NB4 (cell line): ENCODE measurements at regions not wholly inside any gene's neighbourhood (a gene's known extent, or its start where the extent isn't known, plus 50 kb on each side); places are given as distances from the start of the nearest gene placed in this dataset.

Experiments used
- DNase-seq: peaks from one replicate; pipeline ENCODE4 v3.0.0; 2010; ENCODE audit warnings: low read depth
- H3K4me3 ChIP-seq: one replicate; pipeline ENCODE4 v1.5.1; 2011; ENCODE audit warnings: mild to moderate bottlenecking, low read depth, low read length, moderate library complexity
- MYC ChIP-seq: IDR thresholded peaks from 2 replicates; pipeline ENCODE4 v1.6.1; 2011; ENCODE audit warnings: low read depth, low read length
- POLR2A ChIP-seq: IDR thresholded peaks from 2 replicates; pipeline ENCODE4 v1.6.1; 2011; ENCODE audit warnings: mild to moderate bottlenecking; ENCODE audit not compliant: insufficient read length; ENCODE audit errors: extremely low read depth
- TF ChIP-seq, protein P1 (sequence below): IDR thresholded peaks from 2 replicates; pipeline ENCODE4 v1.6.1; 2011; ENCODE audit warnings: low read depth, low read length
- TF ChIP-seq, protein P2 (sequence below): IDR thresholded peaks from one replicate; pipeline ENCODE4 v1.5.1; 2012; ENCODE audit warnings: low read depth, low read length

DNA sequence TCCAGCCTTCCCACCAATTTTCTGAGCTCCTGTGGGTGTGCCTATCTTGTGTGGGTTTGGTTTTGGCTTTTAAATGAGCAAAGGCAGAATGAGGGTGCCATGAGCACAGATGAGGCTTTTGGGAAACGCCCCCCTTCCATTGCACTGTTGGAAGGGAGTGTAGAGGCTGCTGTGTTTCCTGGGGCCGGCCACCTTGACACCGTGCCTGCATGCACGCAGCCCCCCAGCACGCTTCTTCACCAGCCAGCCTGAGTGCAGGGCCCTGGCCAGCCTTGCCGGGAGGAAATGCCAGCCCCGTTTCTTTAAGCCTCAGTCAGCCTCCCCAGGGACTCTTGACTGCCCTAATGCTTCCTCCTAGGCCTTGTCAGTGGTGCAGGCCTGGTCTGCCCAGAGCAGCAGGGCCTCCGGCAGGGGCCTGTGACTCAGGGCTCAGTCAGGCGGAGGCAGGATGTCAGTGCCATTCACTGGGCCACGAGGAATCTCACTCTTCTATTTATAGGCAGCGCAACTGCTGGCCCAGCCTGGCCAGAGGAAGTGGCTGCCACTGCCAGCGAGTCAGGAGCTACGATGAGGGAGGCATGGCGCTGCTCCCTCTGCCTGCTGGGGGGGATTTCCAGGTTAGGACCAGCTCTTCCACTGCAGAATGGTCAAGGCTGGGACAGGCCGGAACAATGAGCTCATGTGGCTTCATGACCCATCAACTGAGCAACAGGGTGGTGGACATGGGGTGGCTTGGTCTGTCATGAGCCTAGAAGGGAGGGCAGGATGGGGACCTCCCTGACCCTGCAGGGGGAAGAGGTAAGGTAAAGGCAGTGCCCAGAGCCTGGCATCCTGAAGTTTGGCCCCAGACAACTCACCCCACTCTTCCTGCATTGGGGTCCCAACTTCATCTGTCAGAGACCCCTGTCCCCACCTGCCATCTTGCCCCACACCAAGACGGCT is 205.2 kb downstream of the RAB11FIP4 start:
- peak overlapping the region; percentile 26 for H3K4me3 ChIP-seq
- DNase-seq, result peak; percentile 100
- TF ChIP-seq MYC (peak; percentile 97), POLR2A (peak; percentile 45)
- TF ChIP-seq, protein P1, sequence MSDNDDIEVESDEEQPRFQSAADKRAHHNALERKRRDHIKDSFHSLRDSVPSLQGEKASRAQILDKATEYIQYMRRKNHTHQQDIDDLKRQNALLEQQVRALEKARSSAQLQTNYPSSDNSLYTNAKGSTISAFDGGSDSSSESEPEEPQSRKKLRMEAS, result peak; percentile 88
- TF ChIP-seq, protein P2, sequence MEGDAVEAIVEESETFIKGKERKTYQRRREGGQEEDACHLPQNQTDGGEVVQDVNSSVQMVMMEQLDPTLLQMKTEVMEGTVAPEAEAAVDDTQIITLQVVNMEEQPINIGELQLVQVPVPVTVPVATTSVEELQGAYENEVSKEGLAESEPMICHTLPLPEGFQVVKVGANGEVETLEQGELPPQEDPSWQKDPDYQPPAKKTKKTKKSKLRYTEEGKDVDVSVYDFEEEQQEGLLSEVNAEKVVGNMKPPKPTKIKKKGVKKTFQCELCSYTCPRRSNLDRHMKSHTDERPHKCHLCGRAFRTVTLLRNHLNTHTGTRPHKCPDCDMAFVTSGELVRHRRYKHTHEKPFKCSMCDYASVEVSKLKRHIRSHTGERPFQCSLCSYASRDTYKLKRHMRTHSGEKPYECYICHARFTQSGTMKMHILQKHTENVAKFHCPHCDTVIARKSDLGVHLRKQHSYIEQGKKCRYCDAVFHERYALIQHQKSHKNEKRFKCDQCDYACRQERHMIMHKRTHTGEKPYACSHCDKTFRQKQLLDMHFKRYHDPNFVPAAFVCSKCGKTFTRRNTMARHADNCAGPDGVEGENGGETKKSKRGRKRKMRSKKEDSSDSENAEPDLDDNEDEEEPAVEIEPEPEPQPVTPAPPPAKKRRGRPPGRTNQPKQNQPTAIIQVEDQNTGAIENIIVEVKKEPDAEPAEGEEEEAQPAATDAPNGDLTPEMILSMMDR, result no peak

DNA sequence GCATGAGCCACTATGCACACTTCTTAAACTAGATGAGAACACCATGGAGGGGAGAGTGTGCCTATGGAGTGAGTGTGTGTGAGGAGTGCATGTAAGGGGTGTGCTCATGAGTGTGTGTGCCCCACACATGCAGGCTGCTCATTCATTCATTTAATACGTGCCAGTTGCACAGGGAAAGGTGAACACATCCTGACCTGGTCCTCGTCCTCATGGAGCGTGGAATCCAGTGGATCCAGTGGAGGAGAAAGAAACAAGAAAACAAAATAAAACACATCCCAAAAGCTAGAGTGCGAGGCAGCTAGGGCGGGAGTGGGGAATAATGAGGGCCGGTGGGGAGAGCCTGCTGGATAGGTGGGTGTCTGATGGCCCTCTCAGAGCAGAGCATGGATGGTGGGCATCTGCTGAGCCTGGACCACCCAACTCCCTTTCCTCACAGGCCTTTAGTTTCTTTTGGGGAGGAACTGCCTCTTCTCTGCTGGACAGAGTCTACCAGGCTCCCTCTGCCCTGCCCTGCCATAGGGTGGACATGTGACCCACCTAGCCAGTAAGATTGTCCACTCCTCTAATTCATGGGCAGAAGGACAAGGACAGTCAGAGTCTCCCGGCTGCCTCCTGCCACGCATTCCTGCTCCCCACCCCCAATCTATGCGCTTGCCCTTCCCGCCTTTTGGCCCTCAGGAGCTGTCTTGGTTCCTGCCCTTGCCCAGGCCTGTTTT is 204.3 kb downstream of the RAB11FIP4 start:
- DNase-seq, result no peak

DNA sequence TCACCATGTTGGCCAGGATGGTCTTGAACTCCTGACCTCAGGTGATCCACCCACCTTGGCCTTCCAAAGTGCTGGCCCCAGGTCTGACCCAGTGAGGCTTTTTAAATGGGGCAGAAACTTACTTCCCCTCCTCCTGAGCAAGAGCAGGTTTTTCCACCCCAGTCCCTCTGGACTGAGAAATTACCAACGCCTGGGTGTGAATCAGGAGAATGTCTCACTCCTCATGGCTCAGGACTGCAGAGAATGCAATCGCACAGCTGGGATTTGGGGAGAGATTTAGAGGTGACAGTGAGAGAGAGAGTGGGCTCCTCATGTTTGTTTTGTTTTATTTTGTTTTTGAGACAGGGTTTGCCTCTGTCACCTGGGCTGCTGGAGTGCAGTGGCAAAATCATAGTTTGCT is 203.6 kb downstream of the RAB11FIP4 start:
- TF ChIP-seq, protein P1, result no peak
- TF ChIP-seq MYC, result no peak
- no peak for TF ChIP-seq POLR2A
- TF ChIP-seq, protein P2, result no peak
- DNase-seq, result no peak

More for the DNA sequence above, 204.3 kb downstream of the RAB11FIP4 start:
- TF ChIP-seq, protein P2, result no peak
- TF ChIP-seq, protein P1, result 0 out of 2 replicates have a peak, but pooled peaks have one; percentile 41
- no peak overlapping the region for H3K4me3 ChIP-seq

DNA sequence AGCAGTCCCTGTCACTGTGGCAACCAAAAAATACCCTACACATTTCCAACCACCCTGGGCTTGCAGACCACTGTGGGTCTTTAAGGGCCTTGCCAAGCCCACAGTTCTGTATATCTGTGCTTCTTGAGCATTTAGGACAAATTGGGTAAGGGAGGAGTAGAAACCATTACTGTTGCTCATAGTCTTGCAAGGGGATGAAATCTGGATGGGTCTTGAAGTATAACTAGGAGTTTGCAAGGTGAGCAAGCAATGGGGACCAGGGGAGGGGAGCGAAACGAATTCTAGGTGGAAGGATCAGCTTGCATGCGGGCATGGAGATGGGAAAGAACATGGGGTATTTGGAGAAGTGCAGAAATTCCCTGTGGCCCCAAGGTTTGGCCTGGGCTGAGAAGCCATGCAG is 202.9 kb downstream of the RAB11FIP4 start:
- TF ChIP-seq MYC, result no peak
- no peak for TF ChIP-seq POLR2A
- TF ChIP-seq, protein P2, result no peak
- DNase-seq, result no peak
- no peak overlapping the region for H3K4me3 ChIP-seq

More for the DNA sequence above, 203.6 kb downstream of the RAB11FIP4 start:
- H3K4me3 ChIP-seq, result no peak overlapping the region

DNA sequence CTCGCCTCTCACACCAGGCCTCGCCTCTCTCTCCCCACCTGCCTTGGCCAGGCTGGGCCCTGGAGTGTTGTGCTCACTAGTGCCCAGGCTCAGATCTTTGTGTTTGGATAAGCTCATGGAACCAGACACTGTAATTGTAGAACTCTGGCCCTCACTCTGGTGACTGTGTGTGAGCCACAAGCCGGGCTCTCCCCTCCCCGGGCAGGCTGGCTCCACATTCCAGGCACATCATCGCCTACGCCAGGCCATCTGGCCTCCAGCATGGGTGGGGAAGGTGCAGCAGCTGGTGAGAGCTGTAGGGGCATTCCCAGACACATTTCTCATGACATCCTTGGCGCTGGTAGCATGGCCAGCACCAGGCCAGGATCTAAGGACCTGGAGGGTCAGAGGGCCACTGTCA is 202.3 kb downstream of the RAB11FIP4 start:
- no peak for DNase-seq

More for the DNA sequence above, 202.3 kb downstream of the RAB11FIP4 start:
- TF ChIP-seq POLR2A (no peak), MYC (no peak)
- TF ChIP-seq, protein P1, result no peak
- TF ChIP-seq, protein P2, result no peak
- no peak overlapping the region for H3K4me3 ChIP-seq
